ENCODE measurements at regions not wholly inside any gene's neighbourhood (a gene's known extent, or its start where the extent isn't known, plus 50 kb on each side); places are given as distances from the start of the nearest gene placed in this dataset.

- H2AFZ ChIP-seq (ENCODE audit: low read length), result no peak overlapping the region
- no peaks in the 10 kb centered on the region for H3K36me3 Mint-ChIP-seq (ENCODE audit: insufficient read depth in 1 of 3, low read depth in 3 of 3)
- no peak overlapping the region for H3K56ac ChIP-seq (ENCODE audit: insufficient read length, low read depth, low read length)
- H3K9ac ChIP-seq (ENCODE audit: extremely low read depth, insufficient read length, low read length), result no peak overlapping the region
- H3K27ac ChIP-seq (ENCODE audit: insufficient read length, low read depth, low read length), result no peak overlapping the region
- no peak overlapping the region for H3K4ac ChIP-seq (ENCODE audit: low read depth, low read length)
- H3K27ac Mint-ChIP-seq, result peak overlapping the region in 1 of 3 experiments; percentile 53; a peak in 1 of 7 replicates
- H3K27me3 ChIP-seq (ENCODE audit: insufficient read depth, low read length), result no peaks in the 10 kb centered on the region
- H3K79me1 ChIP-seq (ENCODE audit: insufficient read depth, low read depth, low read length, poor library complexity, severe bottlenecking), result no peaks in the 10 kb centered on the region
- no peak overlapping the region for H3K14ac ChIP-seq (ENCODE audit: insufficient read depth, low read length)
- no peak overlapping the region for H3K4me2 ChIP-seq (ENCODE audit: insufficient read depth, insufficient read length, low read length)
- H2BK12ac ChIP-seq (ENCODE audit: insufficient read length, low read depth, low read length), result no peak overlapping the region
- no peak overlapping the region for H3K4me3 Mint-ChIP-seq
- H4K5ac ChIP-seq (ENCODE audit: insufficient read length, low read depth, low read length), result no peak overlapping the region
- no peak overlapping the region for H4K91ac ChIP-seq (ENCODE audit: insufficient read length, low read depth, low read length)
- no peaks in the 10 kb centered on the region for H3K4me1 Mint-ChIP-seq
- no peak overlapping the region for H2AK5ac ChIP-seq (ENCODE audit: insufficient read length, low read length)
- no peaks in the 10 kb centered on the region for H4K20me1 ChIP-seq (ENCODE audit: control insufficient read depth, insufficient read depth, insufficient read length)
- H3T11ph ChIP-seq (ENCODE audit: low read length), result no peak overlapping the region
- no peak overlapping the region for H2BK5ac ChIP-seq (ENCODE audit: insufficient read length, low read length)
- H3K23ac ChIP-seq (ENCODE audit: insufficient read length, low read depth, low read length), result no peak overlapping the region
- DNase-seq, result no peak
- no peak overlapping the region for H4K8ac ChIP-seq (replicated peaks; ENCODE audit: insufficient read length, low read depth, low read length)
- no peaks in the 10 kb centered on the region for H3K4me1 ChIP-seq (ENCODE audit: insufficient read depth, low read length)
- no peak for TF ChIP-seq CTCF (conservative IDR thresholded peaks at IDR 0.05)
- no CpG with 5 or more reads among the region's 10 CpGs for WGBS (ENCODE audit: extremely low coverage, insufficient read length, low lambda C conversion rate)
- no peak overlapping the region for H2BK120ac ChIP-seq (ENCODE audit: low read depth, low read length, poor library complexity, severe bottlenecking)
- H3K9me3 ChIP-seq (ENCODE audit: control insufficient read depth, low read depth, low read length), result no peaks in the 10 kb centered on the region
- no peak overlapping the region for H2BK15ac ChIP-seq (ENCODE audit: low read depth, low read length)
- H2BK20ac ChIP-seq (ENCODE audit: low read depth, low read length, poor library complexity, severe bottlenecking), result no peak overlapping the region
- H3K23me2 ChIP-seq (ENCODE audit: insufficient read length, low read depth, low read length, poor library complexity, severe bottlenecking), result no peaks in the 10 kb centered on the region
- H3K9me3 Mint-ChIP-seq, result no peaks in the 10 kb centered on the region
- H3K18ac ChIP-seq (ENCODE audit: insufficient read length, low read depth, low read length), result no peak overlapping the region
- no peaks in the 10 kb centered on the region for H3K27me3 Mint-ChIP-seq (ENCODE audit: low read depth)
- no peaks in the 10 kb centered on the region for H3K79me2 ChIP-seq (ENCODE audit: insufficient read depth, low read length)
Observed at GRCh38 chr20:53692465-53693067, 98.9 kb upstream of the ZNF217 start.
